K562 (cell line): ENCODE measurements at regions not wholly inside any gene's neighbourhood (a gene's known extent, or its start where the extent isn't known, plus 50 kb on each side); places are given as distances from the start of the nearest gene placed in this dataset.

Source experiments
- ATAC-seq: fragments of 200-7000 bp; cut with Tn5 transposase; 3 replicates; pipeline ENCODE4 v1.9.1; 2020; ENCODE audit warnings: moderate library complexity
- BruUV-seq: library from RNA; stranded (reverse); fragments of 400-500 nt; replicated peaks from 2 replicates; lab custom pipeline; 2021; lab: Mats Ljungman, UMichigan
- CTCF ChIA-PET: fragments of 300-600 bp; formaldehyde crosslinking; extraction: SDS; loops from one replicate; lab custom pipeline; 2021; ENCODE audit warnings: low intra/inter-chr PET ratio; lab: Yijun Ruan, JAX
- POLR2A ChIA-PET: fragments of 300-600, 350-650 bp; sonication (Branson Sonifier 250); formaldehyde crosslinking; extraction: SDS; loops from one replicate; lab custom pipeline; 2021; ENCODE audit warnings: antibody characterized with exemption, inconsistent platforms; lab: Yijun Ruan, JAX
- DNase-seq, 4 experiments: peaks; one replicate each; pipeline versions ENCODE4 v3.0.0 to v3.0.0-alpha.2; 2011 to 2018; ENCODE audit warnings: low spot score in 3 of 4, mixed read lengths in 3 of 4; ENCODE audit errors: extremely low read depth in 1 of 4
- FAIRE-seq: peaks from 2 replicates; lab custom pipeline; 2011; peaks lifted over from hg19 to GRCh38; lab: Jason Lieb, UNC
- H2AFZ ChIP-seq: 2 replicates; pipeline ENCODE4 v1.6.0; 2011; ENCODE audit warnings: low read depth, low read length, control low read depth, inconsistent platforms
- H3K27ac ChIP-seq: fragments of 200-600 bp; 3 replicates; pipeline ENCODE4 v1.8.0; 2011; ENCODE audit warnings: low read depth, mild to moderate bottlenecking, control low read depth, inconsistent platforms, low read length, moderate library complexity, mixed read lengths; ENCODE audit errors: extremely low read depth
- H3K27me3 ChIP-seq, 2 experiments: fragments of 300-600 bp in 1 of 2; 2 replicates in 1 of 2; 3 replicates in 1 of 2; pipeline versions ENCODE4 v1.6.0 to v1.8.0; 2011; ENCODE audit warnings: inconsistent platforms in 2 of 2, low read length in 2 of 2, mild to moderate bottlenecking in 1 of 2, mixed read lengths in 1 of 2, moderate library complexity in 1 of 2; ENCODE audit not compliant: control insufficient read depth in 2 of 2, insufficient read depth in 2 of 2
- H3K36me3 ChIP-seq: fragments of 300-600 bp; 3 replicates; pipeline ENCODE4 v1.8.0; 2011; ENCODE audit warnings: mild to moderate bottlenecking, low read length, inconsistent platforms; ENCODE audit not compliant: control insufficient read depth, insufficient read depth
- H3K4me1 ChIP-seq, 2 experiments: fragments of 200-600 bp in 1 of 2; replicated peaks in 1 of 2; 2 replicates in 1 of 2; 3 replicates in 1 of 2; pipeline versions ENCODE4 v1.5.1 to v1.8.0; 2011; ENCODE audit warnings: inconsistent platforms in 2 of 2, low read length in 2 of 2, mild to moderate bottlenecking in 1 of 2, mixed read lengths in 1 of 2, moderate library complexity in 1 of 2; ENCODE audit not compliant: control insufficient read depth in 2 of 2, insufficient read depth in 2 of 2
- H3K4me2 ChIP-seq: 2 replicates; pipeline ENCODE4 v1.6.1; 2011; ENCODE audit warnings: low read length, control low read depth, inconsistent platforms, mixed read lengths; ENCODE audit not compliant: insufficient read depth
- H3K4me3 ChIP-seq: fragments of 200-600 bp; sonication (generic), shearing (Covaris generic); 2 replicates; pipeline ENCODE4 v1.5.1; 2016; ENCODE audit warnings: control low read depth, inconsistent platforms
- H3K79me2 ChIP-seq: fragments of 200-600 bp; 3 replicates; pipeline ENCODE4 v1.8.0; 2011; ENCODE audit warnings: low read length, inconsistent platforms; ENCODE audit not compliant: control insufficient read depth, insufficient read depth
- H3K9ac ChIP-seq, 2 experiments: 2 replicates each; pipeline versions ENCODE4 v1.6.0 to v1.6.1; 2011; ENCODE audit warnings: low read depth in 2 of 2, low read length in 2 of 2, control low read depth in 1 of 2, inconsistent platforms in 1 of 2, mild to moderate bottlenecking in 1 of 2, mixed read lengths in 1 of 2; ENCODE audit not compliant: insufficient read depth in 1 of 2
- H3K9me1 ChIP-seq: one replicate; pipeline ENCODE4 v1.6.0; 2011; ENCODE audit warnings: inconsistent platforms, mild to moderate bottlenecking, low read length, moderate library complexity; ENCODE audit not compliant: control insufficient read depth, insufficient read depth
- H3K9me3 ChIP-seq: replicated peaks from 2 replicates; pipeline ENCODE4 v1.5.1; 2011; ENCODE audit warnings: low read depth, low read length, inconsistent platforms; ENCODE audit not compliant: control insufficient read depth, insufficient read depth
- H4K20me1 ChIP-seq: replicated peaks from 2 replicates; pipeline ENCODE4 v1.6.1; 2011; ENCODE audit warnings: low read length, inconsistent platforms, mixed read lengths; ENCODE audit not compliant: control insufficient read depth, insufficient read depth
- BDP1 ChIP-seq: IDR thresholded peaks from 3 replicates; pipeline ENCODE4 v1.6.1; 2011; ENCODE audit not compliant: insufficient read length, insufficient read depth
- PPARD ChIP-seq: fragments of 250-450 bp; sonication (Bioruptor Pico); IDR thresholded peaks from 2 replicates; pipeline ENCODE4 v1.8.0; 2022; ENCODE audit warnings: inconsistent platforms, mild to moderate bottlenecking, moderate library complexity
- TCFL5 ChIP-seq: fragments of 250-450 bp; sonication (Bioruptor Pico); conservative IDR thresholded peaks from 2 replicates; pipeline ENCODE4 v1.6.1; 2021; ENCODE audit warnings: mild to moderate bottlenecking, moderate library complexity, matching md5 sums
- ZNF133 ChIP-seq: fragments of 250-450 bp; sonication (Bioruptor Pico); IDR thresholded peaks from 2 replicates; pipeline ENCODE4 v1.4.0; 2020; ENCODE audit warnings: mild to moderate bottlenecking
- WGBS: fragments of 100-300 bp; shearing (Covaris generic); methylation state at CpG from one replicate; pipeline ENCODE4 v1.1.6; 2016; ENCODE audit warnings: low coverage, mixed read lengths; ENCODE audit not compliant: insufficient coverage; ENCODE audit errors: missing lambda C conversion rate; 5-methylcytosine and 5-hydroxymethylcytosine counted together
- in situ Hi-C: fragments of 300-500 bp; cut with MboI; formaldehyde crosslinking; loops from 4 replicates; pipeline ENCODE4 v1.15.0; 2018; ENCODE audit warnings: inconsistent platforms, mixed read lengths
- intact Hi-C: fragments of 100-400 bp; cut with micrococcal nuclease; formaldehyde crosslinking; loops from 2 replicates; pipeline ENCODE4 v1.14.2; 2022
- TF ChIP-seq, protein P1 (sequence below): fragments of 450-650 bp; IDR thresholded peaks from 2 replicates; pipeline ENCODE4 v1.6.1; 2016
- TF ChIP-seq, protein P2 (sequence below), 2 experiments: fragments of 250-450 bp in 1 of 2; fragments of 450-650 bp in 1 of 2; sonication (Bioruptor Pico) in 1 of 2; IDR thresholded peaks; 2 replicates each; pipeline versions ENCODE4 v1.6.1 to v1.8.0; 2016 to 2021; ENCODE audit warnings: mild to moderate bottlenecking in 2 of 2, moderate library complexity in 2 of 2, missing compliant biosample characterization in 1 of 2, missing genetic modification characterization in 1 of 2

DNA sequence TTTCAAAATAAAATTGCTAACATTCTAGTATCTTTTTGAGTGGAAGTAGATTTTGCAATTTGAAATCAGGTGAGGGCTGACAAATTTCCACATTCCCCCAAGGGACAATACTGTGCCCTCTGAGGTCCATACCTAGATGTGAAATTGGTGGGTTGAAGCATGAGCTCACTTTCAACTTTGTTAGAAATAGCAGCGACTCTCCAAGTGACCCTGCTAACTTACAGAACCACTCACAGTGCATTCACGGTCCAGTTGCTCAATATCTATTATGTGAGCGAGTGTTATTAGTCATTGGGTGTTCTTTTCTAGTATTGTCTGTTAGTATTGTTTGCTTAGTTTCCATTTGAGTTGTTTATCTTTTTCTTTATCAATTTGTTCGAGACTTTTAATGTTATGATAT, 53.6 kb upstream of the ASB17 start:
- ChIA-PET POLR2A (no interaction called here), CTCF (interaction anchor here (0.6 kb wide), 1 partner anchor 50 kb away, joined by 3 read pairs; no protein-coding TSS in a partner anchor)
- intact Hi-C loops: no loop called here
- FAIRE-seq (no peak), ATAC-seq (no peak), DNase-seq (no peak)
- Histone ChIP-seq H3K36me3 (no peaks in the 10 kb centered on the region), H3K4me1 (no peaks in the 10 kb centered on the region; a peak in 1 of 5 replicates), H3K27me3 (no peaks in the 10 kb centered on the region), H3K9ac (no peak overlapping the region), H4K20me1 (no peaks in the 10 kb centered on the region), H3K27ac (no peak overlapping the region), H3K9me1 (no peaks in the 10 kb centered on the region), H3K9me3 (no peaks in the 10 kb centered on the region), H2AFZ (no peak overlapping the region), H3K79me2 (no peaks in the 10 kb centered on the region), H3K4me3 (no peak overlapping the region), H3K4me2 (no peak overlapping the region)
- BruUV-seq: no TSS peak
- TF ChIP-seq PPARD (CRISPR knock-in tag): no peak
- TF ChIP-seq TCFL5 (CRISPR knock-in tag): no peak
- no peak for TF ChIP-seq ZNF133
- no peak for TF ChIP-seq BDP1
- TF ChIP-seq, protein P1, sequence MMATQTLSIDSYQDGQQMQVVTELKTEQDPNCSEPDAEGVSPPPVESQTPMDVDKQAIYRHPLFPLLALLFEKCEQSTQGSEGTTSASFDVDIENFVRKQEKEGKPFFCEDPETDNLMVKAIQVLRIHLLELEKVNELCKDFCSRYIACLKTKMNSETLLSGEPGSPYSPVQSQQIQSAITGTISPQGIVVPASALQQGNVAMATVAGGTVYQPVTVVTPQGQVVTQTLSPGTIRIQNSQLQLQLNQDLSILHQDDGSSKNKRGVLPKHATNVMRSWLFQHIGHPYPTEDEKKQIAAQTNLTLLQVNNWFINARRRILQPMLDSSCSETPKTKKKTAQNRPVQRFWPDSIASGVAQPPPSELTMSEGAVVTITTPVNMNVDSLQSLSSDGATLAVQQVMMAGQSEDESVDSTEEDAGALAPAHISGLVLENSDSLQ: no peak
- TF ChIP-seq, protein P2, sequence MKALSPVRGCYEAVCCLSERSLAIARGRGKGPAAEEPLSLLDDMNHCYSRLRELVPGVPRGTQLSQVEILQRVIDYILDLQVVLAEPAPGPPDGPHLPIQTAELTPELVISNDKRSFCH (CRISPR knock-in tag; IDR thresholded peaks at IDR 0.05): no peak
- TF ChIP-seq, protein P2 (tag; IDR thresholded peaks at IDR 0.05): no peak
- 0% methylated on average over 4 of the region's 4 CpGs for WGBS
- in situ Hi-C loops: no loop called here
